PC-3 (cell line): ENCODE measurements at regions not wholly inside any gene's neighbourhood (a gene's known extent, or its start where the extent isn't known, plus 50 kb on each side); places are given as distances from the start of the nearest gene placed in this dataset.

Source experiments
- EZH2 ChIP-seq: fragments of 300-600 bp; sonication (generic); IDR thresholded peaks from one replicate; pipeline ENCODE4 v1.6.1; 2017; ENCODE audit warnings: antibody characterized with exemption, mild to moderate bottlenecking, low read length; ENCODE audit not compliant: unreplicated experiment
- EZH2phosphoT487 ChIP-seq: fragments of 300-600 bp; sonication (generic); IDR thresholded peaks from 2 replicates; pipeline ENCODE4 v1.6.1; 2018; ENCODE audit warnings: mild to moderate bottlenecking, antibody characterized with exemption, low read length, borderline replicate concordance
- TF ChIP-seq, protein P1 (sequence below): fragments of 300-600 bp; sonication (generic); conservative IDR thresholded peaks from 2 replicates; pipeline ENCODE4 v1.5.1; 2017; ENCODE audit warnings: antibody characterized with exemption, low read depth, mild to moderate bottlenecking, low read length

DNA sequence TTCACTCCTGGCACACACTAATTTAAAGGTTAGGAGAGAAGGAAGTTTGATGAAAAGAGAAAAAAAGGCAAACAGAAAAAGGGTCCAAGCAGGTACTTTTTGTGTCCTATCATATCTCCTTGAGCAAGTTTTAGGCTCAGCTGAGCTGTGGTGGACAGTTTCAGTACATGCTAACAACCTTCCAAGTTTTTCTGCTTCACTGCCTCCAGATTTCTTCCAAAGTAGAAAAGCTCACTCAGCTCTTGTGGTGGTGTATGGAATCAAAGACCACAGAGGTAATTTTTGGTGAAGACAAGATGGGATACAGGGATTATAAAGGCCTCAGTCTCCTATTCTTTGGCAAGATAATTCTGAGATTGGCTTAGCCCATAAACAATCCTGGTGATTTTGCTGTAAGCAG is 921.8 kb downstream of the NR2F1-AS1 start:
- TF ChIP-seq, protein P1, sequence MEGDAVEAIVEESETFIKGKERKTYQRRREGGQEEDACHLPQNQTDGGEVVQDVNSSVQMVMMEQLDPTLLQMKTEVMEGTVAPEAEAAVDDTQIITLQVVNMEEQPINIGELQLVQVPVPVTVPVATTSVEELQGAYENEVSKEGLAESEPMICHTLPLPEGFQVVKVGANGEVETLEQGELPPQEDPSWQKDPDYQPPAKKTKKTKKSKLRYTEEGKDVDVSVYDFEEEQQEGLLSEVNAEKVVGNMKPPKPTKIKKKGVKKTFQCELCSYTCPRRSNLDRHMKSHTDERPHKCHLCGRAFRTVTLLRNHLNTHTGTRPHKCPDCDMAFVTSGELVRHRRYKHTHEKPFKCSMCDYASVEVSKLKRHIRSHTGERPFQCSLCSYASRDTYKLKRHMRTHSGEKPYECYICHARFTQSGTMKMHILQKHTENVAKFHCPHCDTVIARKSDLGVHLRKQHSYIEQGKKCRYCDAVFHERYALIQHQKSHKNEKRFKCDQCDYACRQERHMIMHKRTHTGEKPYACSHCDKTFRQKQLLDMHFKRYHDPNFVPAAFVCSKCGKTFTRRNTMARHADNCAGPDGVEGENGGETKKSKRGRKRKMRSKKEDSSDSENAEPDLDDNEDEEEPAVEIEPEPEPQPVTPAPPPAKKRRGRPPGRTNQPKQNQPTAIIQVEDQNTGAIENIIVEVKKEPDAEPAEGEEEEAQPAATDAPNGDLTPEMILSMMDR: no peak
- TF ChIP-seq EZH2 (no peak), EZH2phosphoT487 (no peak)
